Right lobe of liver (tissue), 6 donors: ENCODE measurements at regions not wholly inside any gene's neighbourhood (a gene's known extent, or its start where the extent isn't known, plus 50 kb on each side); places are given as distances from the start of the nearest gene placed in this dataset.

Source experiments
- ATAC-seq, 4 donors: fragments of 200-7000 bp; cut with Tn5 transposase; one replicate each; pipeline ENCODE4 v1.9.1; 2020; ENCODE audit warnings: mild to moderate bottlenecking in 4 of 4, moderate library complexity in 4 of 4
- DNase-seq, 3 donors: peaks; one replicate each; pipeline ENCODE4 v3.0.0-alpha.2; 2020
- H3K27ac ChIP-seq, 3 donors: fragments of 200-600 bp; one replicate each; pipeline ENCODE4 v1.8.0; 2022
- H3K27me3 ChIP-seq, 2 donors: fragments of 200-600 bp; one replicate each; pipeline ENCODE4 v1.8.0; 2022
- H3K36me3 ChIP-seq, 4 donors: fragments of 200-600 bp; sonication (generic) in 1 of 4; one replicate each; pipeline versions ENCODE4 v1.5.1 to v1.8.0; 2017 to 2022; ENCODE audit warnings: control low read depth in 1 of 4
- H3K4me1 ChIP-seq, 4 donors: fragments of 200-600 bp; sonication (generic) in 1 of 4; one replicate each; pipeline versions ENCODE4 v1.5.1 to v1.8.0; 2017 to 2022; ENCODE audit warnings: control low read depth in 1 of 4
- H3K4me3 ChIP-seq, 3 donors: fragments of 200-600 bp; one replicate each; pipeline ENCODE4 v1.8.0; 2022
- H3K9me3 ChIP-seq, 4 donors: fragments of 200-600 bp; sonication (generic) in 1 of 4; one replicate each; pipeline versions ENCODE4 v1.5.1 to v1.8.0; 2017 to 2022; ENCODE audit warnings: control low read depth in 1 of 4
- CTCF ChIP-seq, 4 donors: fragments of 200-600 bp in 3 of 4; fragments of 450-650 bp in 1 of 4; IDR thresholded peaks; one replicate each; pipeline versions ENCODE4 v1.5.1 to v1.8.0; 2016 to 2022; ENCODE audit warnings: antibody characterized with exemption in 4 of 4, mild to moderate bottlenecking in 2 of 4
- POLR2A ChIP-seq: fragments of 450-650 bp; IDR thresholded peaks from one replicate; pipeline ENCODE4 v1.6.1; 2017; ENCODE audit warnings: antibody characterized with exemption, mild to moderate bottlenecking
- WGBS: methylation state at CpG from one replicate; pipeline ENCODE4 v1.1.6; 2018; ENCODE audit warnings: low coverage, low lambda C conversion rate; ENCODE audit not compliant: insufficient coverage; ENCODE audit errors: missing lambda C conversion rate; 5-methylcytosine and 5-hydroxymethylcytosine counted together
- intact Hi-C, 2 donors: fragments of 100-400 bp; cut with DNase I; formaldehyde crosslinking; loops; one replicate each; pipeline versions ENCODE4 v1.11.2 to v1.14.1; 2022
- donor health status: DM: no; HTN: yes; CAD: no.
- donor health status: DM: no; HTN: no; CAD: no.
- donor health status: DM: no; HTN: no; CAD: no.
- donor health status: DM: no; HTN: yes; CAD: no.
- donor health status: DM: no; HTN: yes; CAD: no.

DNA sequence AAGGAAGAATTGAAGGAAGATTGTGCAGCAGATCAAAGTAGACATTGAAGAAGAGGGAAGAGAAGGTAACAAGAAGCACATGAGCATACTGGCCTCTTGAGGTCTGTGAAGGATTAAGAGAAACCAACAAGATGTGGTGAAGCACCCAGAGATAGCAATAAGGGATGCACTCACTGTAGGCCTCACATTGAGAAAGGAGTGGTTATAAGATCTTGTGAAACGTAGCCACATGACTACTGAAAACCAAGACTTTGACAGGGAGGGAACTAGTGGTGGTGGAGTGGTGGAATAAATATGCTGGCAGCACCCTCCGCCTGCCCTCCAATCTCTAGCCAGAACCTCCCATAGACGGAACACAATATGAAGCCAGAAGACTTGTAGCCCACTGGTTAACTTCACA is 651.2 kb downstream of the DIPK2A start:
- no peak for TF ChIP-seq POLR2A
- TF ChIP-seq CTCF (IDR thresholded peaks at IDR 0.05) = no peak
- no peak overlapping the region for H3K4me3 ChIP-seq
- H3K9me3 ChIP-seq = no peaks in the 10 kb centered on the region
- H3K4me1 ChIP-seq = no peaks in the 10 kb centered on the region
- WGBS = 100% methylated on average over 1 of the region's 3 CpGs
- H3K27ac ChIP-seq = no peak overlapping the region
- ATAC-seq = no peak
- no peaks in the 10 kb centered on the region for H3K27me3 ChIP-seq
- intact Hi-C loops = no loop called here
- H3K36me3 ChIP-seq = no peaks in the 10 kb centered on the region
- no peak for DNase-seq

DNA sequence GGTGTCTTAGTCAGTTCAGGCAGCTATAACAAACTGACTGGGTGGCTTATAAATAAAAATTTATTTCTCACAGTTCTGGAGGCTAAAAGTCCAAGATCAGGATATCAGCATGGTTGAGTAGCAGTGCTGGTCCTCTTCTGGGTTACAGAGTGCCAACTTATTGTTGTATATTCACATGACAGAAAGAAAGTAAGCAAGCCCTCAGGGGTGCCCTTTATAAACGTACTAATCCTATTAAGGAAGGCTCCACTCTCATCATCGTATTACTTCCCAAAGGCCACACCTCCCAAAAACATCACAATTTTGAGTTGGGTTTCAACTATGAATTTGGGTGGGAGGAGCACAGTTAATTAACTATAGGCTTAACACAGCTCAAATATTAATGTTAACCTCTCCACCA is 653.0 kb downstream of the DIPK2A start:
- H3K36me3 ChIP-seq = no peaks in the 10 kb centered on the region
- TF ChIP-seq CTCF (IDR thresholded peaks at IDR 0.05) = no peak
- TF ChIP-seq POLR2A = no peak
- intact Hi-C loops = no loop called here
- DNase-seq (no peak), ATAC-seq (no peak)
- 61% methylated on average over 2 of the region's 2 CpGs for WGBS
- H3K27ac ChIP-seq = no peak overlapping the region
- H3K4me3 ChIP-seq = no peak overlapping the region
- H3K4me1 ChIP-seq = no peaks in the 10 kb centered on the region
- H3K27me3 ChIP-seq = no peaks in the 10 kb centered on the region
- no peaks in the 10 kb centered on the region for H3K9me3 ChIP-seq

DNA sequence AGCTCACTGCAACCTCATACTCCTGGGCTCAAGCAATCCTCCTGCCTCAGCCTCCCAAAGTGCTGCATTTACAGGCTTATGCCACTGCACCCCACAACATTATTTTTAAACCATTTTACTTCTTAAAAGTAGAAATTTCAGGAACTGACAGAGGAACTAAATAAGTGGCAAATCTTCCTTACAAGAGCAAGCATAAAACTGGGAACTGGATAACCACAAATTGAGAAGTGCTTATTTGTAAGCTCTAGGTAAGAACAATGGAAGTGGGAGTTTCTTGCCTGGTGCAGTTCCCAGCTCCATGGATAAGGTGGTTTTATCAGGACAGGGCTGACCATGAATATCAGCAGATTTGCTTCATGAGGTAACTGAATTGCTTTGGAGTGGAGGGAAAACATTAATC is 655.2 kb downstream of the DIPK2A start:
- TF ChIP-seq CTCF (IDR thresholded peaks at IDR 0.05) = no peak
- no peak for TF ChIP-seq POLR2A
- no peak for DNase-seq
- no peak overlapping the region for H3K4me3 ChIP-seq
- no peaks in the 10 kb centered on the region for H3K9me3 ChIP-seq
- no peaks in the 10 kb centered on the region for H3K4me1 ChIP-seq
- no peak for ATAC-seq
- intact Hi-C loops = no loop called here
- no peaks in the 10 kb centered on the region for H3K27me3 ChIP-seq
- H3K36me3 ChIP-seq = no peaks in the 10 kb centered on the region
- H3K27ac ChIP-seq = no peak overlapping the region

DNA sequence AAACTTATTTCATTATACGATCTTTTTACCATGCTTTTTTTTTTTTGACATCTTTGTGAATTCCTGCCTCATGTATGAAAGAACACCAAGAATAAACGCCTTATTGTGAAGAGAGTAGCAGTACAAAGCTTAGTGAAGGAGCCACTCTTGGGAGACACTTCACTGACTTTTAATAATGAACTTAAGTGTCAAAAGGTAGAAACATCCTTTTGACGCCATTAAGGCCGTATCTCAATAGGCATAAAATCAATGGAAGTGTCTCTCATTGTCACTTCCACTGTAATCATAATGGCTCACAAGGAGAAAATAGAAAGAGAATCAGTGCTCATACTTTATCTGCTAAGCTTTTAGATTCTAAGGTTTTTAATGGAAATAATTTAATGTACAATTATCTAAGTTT is 657.8 kb downstream of the DIPK2A start:
- DNase-seq (no peak), ATAC-seq (no peak)
- WGBS = 81% methylated on average over 4 of the region's 4 CpGs
- H3K4me3 ChIP-seq = no peak overlapping the region
- H3K4me1 ChIP-seq = no peaks in the 10 kb centered on the region
- no peaks in the 10 kb centered on the region for H3K27me3 ChIP-seq
- no peaks in the 10 kb centered on the region for H3K9me3 ChIP-seq
- H3K27ac ChIP-seq = no peak overlapping the region
- H3K36me3 ChIP-seq = no peaks in the 10 kb centered on the region
- intact Hi-C loops = no loop called here
- TF ChIP-seq CTCF (IDR thresholded peaks at IDR 0.05) = no peak
- TF ChIP-seq POLR2A = no peak

GRCh38 chr3:144636833-144637232 is 665.2 kb downstream of the DIPK2A start:
- peak in 1 of 4 donors; percentile 13 for ATAC-seq
- intact Hi-C loops = no loop called here
- TF ChIP-seq CTCF (IDR thresholded peaks at IDR 0.05) (no peak), POLR2A (no peak)
- Histone ChIP-seq H3K27me3 (no peaks in the 10 kb centered on the region), H3K4me1 (no peaks in the 10 kb centered on the region), H3K4me3 (no peak overlapping the region), H3K9me3 (no peaks in the 10 kb centered on the region), H3K36me3 (no peaks in the 10 kb centered on the region), H3K27ac (no peak overlapping the region)
- DNase-seq = no peak
- WGBS = 68% methylated on average over 2 of the region's 2 CpGs
